Erythroblast (primary cell): ENCODE measurements at regions not wholly inside any gene's neighbourhood (a gene's known extent, or its start where the extent isn't known, plus 50 kb on each side); places are given as distances from the start of the nearest gene placed in this dataset.

Experiments
- GATA1 ChIP-seq: IDR thresholded peaks from 2 replicates; pipeline ENCODE4 v1.6.1; 2011; ENCODE audit warnings: low read depth, mild to moderate bottlenecking, control low read depth, low read length, moderate library complexity
- POLR2A ChIP-seq: IDR thresholded peaks from 2 replicates; pipeline ENCODE4 v1.6.1; 2011; ENCODE audit warnings: mild to moderate bottlenecking, low read length

GRCh38 chrX:47710252-47710651 lies 51.3 kb upstream of the UXT start:
- TF ChIP-seq POLR2A (no peak), GATA1 (no peak)
